Activated naive CD4-positive, alpha-beta T cell treated with anti-CD3 and anti-CD28 coated beads for 36 hours (primary cell): ENCODE measurements at regions not wholly inside any gene's neighbourhood (a gene's known extent, or its start where the extent isn't known, plus 50 kb on each side); places are given as distances from the start of the nearest gene placed in this dataset.

Source experiments
- CTCF ChIA-PET: fragments of 350-600 bp; sonication (Branson Sonifier 250); formaldehyde crosslinking; loops from one replicate; lab custom pipeline; 2021; ENCODE audit warnings: antibody characterized with exemption; lab: Charles Lee
- DNase-seq: peaks from one replicate; pipeline ENCODE4 v3.0.0-alpha.2; 2020
- H3K27ac Mint-ChIP-seq: one replicate; pipeline ENCODE4 v1.8.0; 2021; ENCODE audit warnings: mild to moderate bottlenecking, mixed read lengths
- H3K27me3 Mint-ChIP-seq: one replicate; pipeline ENCODE4 v1.8.0; 2021; ENCODE audit warnings: low read depth, mixed read lengths
- H3K36me3 Mint-ChIP-seq: one replicate; pipeline ENCODE4 v1.8.0; 2021; ENCODE audit warnings: low read depth, mixed read lengths
- H3K4me1 Mint-ChIP-seq: one replicate; pipeline ENCODE4 v1.8.0; 2021; ENCODE audit warnings: low read depth, mixed read lengths
- H3K4me3 Mint-ChIP-seq: one replicate; pipeline ENCODE4 v1.8.0; 2021; ENCODE audit warnings: mild to moderate bottlenecking, moderate library complexity, mixed read lengths
- H3K9me3 Mint-ChIP-seq: one replicate; pipeline ENCODE4 v1.8.0; 2021; ENCODE audit warnings: mixed read lengths
- intact Hi-C: fragments of 100-400 bp; cut with micrococcal nuclease; formaldehyde crosslinking; loops from one replicate; pipeline ENCODE4 v1.15.1; 2023

- Mint-ChIP-seq H3K4me3 (no peak overlapping the region), H3K36me3 (no peaks in the 10 kb centered on the region), H3K27me3 (no peaks in the 10 kb centered on the region), H3K27ac (no peak overlapping the region), H3K4me1 (no peaks in the 10 kb centered on the region), H3K9me3 (no peaks in the 10 kb centered on the region)
- CTCF ChIA-PET: no interaction called here
- intact Hi-C loops: no loop called here
- DNase-seq: no peak
Observed at GRCh38 chr2:75810611-75811330, 100.1 kb upstream of the GCFC2 start.

- CTCF ChIA-PET: no interaction called here
- intact Hi-C loops: no loop called here
- Mint-ChIP-seq H3K27me3 (no peaks in the 10 kb centered on the region), H3K27ac (no peak overlapping the region), H3K36me3 (no peaks in the 10 kb centered on the region), H3K4me3 (no peak overlapping the region), H3K9me3 (no peaks in the 10 kb centered on the region), H3K4me1 (no peaks in the 10 kb centered on the region)
- DNase-seq: no peak
Observed at GRCh38 chr2:75808793-75809535, 98.2 kb upstream of the GCFC2 start.

- H3K4me3 Mint-ChIP-seq: no peak overlapping the region
- H3K27me3 Mint-ChIP-seq: no peaks in the 10 kb centered on the region
- no peaks in the 10 kb centered on the region for H3K9me3 Mint-ChIP-seq
- no peaks in the 10 kb centered on the region for H3K36me3 Mint-ChIP-seq
- DNase-seq: no peak
- CTCF ChIA-PET: interaction anchor here (0.9 kb wide), 1 partner anchor 19 kb away, joined by 3 read pairs; no protein-coding TSS in a partner anchor
- intact Hi-C loops: no loop called here
- no peak overlapping the region for H3K27ac Mint-ChIP-seq
- H3K4me1 Mint-ChIP-seq: no peaks in the 10 kb centered on the region
Observed at GRCh38 chr2:75807992-75808391, 97.3 kb upstream of the GCFC2 start.

- intact Hi-C loops: no loop called here
- H3K4me3 Mint-ChIP-seq: no peak overlapping the region
- no peak overlapping the region for H3K27ac Mint-ChIP-seq
- H3K9me3 Mint-ChIP-seq: no peaks in the 10 kb centered on the region
- no peaks in the 10 kb centered on the region for H3K36me3 Mint-ChIP-seq
- peaks cover 2% of the 10 kb centered on the region for H3K27me3 Mint-ChIP-seq
- no peaks in the 10 kb centered on the region for H3K4me1 Mint-ChIP-seq
- CTCF ChIA-PET: no interaction called here
- DNase-seq: no peak
Observed at GRCh38 chr2:75801234-75801982, 90.7 kb upstream of the GCFC2 start.

GRCh38 chr2:75800456-75800855 is 89.7 kb upstream of the GCFC2 start:
- Mint-ChIP-seq H3K36me3 (no peaks in the 10 kb centered on the region), H3K9me3 (no peaks in the 10 kb centered on the region)

GRCh38 chr2:75799859-75800258 is 89.1 kb upstream of the GCFC2 start:
- no peaks in the 10 kb centered on the region for H3K9me3 Mint-ChIP-seq
- no peaks in the 10 kb centered on the region for H3K36me3 Mint-ChIP-seq
- DNase-seq: no peak
- no peak overlapping the region for H3K4me3 Mint-ChIP-seq
- intact Hi-C loops: no loop called here
- no peaks in the 10 kb centered on the region for H3K4me1 Mint-ChIP-seq
- H3K27me3 Mint-ChIP-seq: peaks cover 2% of the 10 kb centered on the region
- CTCF ChIA-PET: no interaction called here
- no peak overlapping the region for H3K27ac Mint-ChIP-seq

More at GRCh38 chr2:75800456-75800855, 89.7 kb upstream of the GCFC2 start:
- Mint-ChIP-seq H3K4me3 (no peak overlapping the region), H3K4me1 (no peaks in the 10 kb centered on the region), H3K27ac (no peak overlapping the region), H3K27me3 (peaks cover 2% of the 10 kb centered on the region)
- CTCF ChIA-PET: no interaction called here
- no peak for DNase-seq
- intact Hi-C loops: no loop called here

- Mint-ChIP-seq H3K27ac (no peak overlapping the region), H3K9me3 (no peaks in the 10 kb centered on the region), H3K4me1 (no peaks in the 10 kb centered on the region), H3K36me3 (no peaks in the 10 kb centered on the region), H3K27me3 (peaks cover 2% of the 10 kb centered on the region), H3K4me3 (no peak overlapping the region)
- intact Hi-C loops: no loop called here
- CTCF ChIA-PET: no interaction called here
- no peak for DNase-seq
Observed at GRCh38 chr2:75798569-75798968, 87.9 kb upstream of the GCFC2 start.

GRCh38 chr2:75792996-75793395 is 82.3 kb upstream of the GCFC2 start:
- no peaks in the 10 kb centered on the region for H3K36me3 Mint-ChIP-seq
- intact Hi-C loops: no loop called here
- no peaks in the 10 kb centered on the region for H3K9me3 Mint-ChIP-seq
- no peaks in the 10 kb centered on the region for H3K4me1 Mint-ChIP-seq
- H3K27ac Mint-ChIP-seq: no peak overlapping the region
- DNase-seq: no peak
- H3K27me3 Mint-ChIP-seq: peaks cover 3% of the 10 kb centered on the region
- CTCF ChIA-PET: no interaction called here
- no peak overlapping the region for H3K4me3 Mint-ChIP-seq

GRCh38 chr2:75792146-75792545 is 81.4 kb upstream of the GCFC2 start:
- Mint-ChIP-seq H3K27me3 (peaks cover 3% of the 10 kb centered on the region), H3K4me3 (no peak overlapping the region), H3K36me3 (no peaks in the 10 kb centered on the region), H3K4me1 (no peaks in the 10 kb centered on the region), H3K27ac (no peak overlapping the region), H3K9me3 (no peaks in the 10 kb centered on the region)
- intact Hi-C loops: no loop called here
- DNase-seq: no peak
- CTCF ChIA-PET: no interaction called here

- DNase-seq: no peak
- Mint-ChIP-seq H3K27me3 (peaks cover 7% of the 10 kb centered on the region), H3K4me3 (no peak overlapping the region), H3K9me3 (no peaks in the 10 kb centered on the region), H3K36me3 (no peaks in the 10 kb centered on the region), H3K27ac (no peak overlapping the region), H3K4me1 (no peaks in the 10 kb centered on the region)
- CTCF ChIA-PET: interaction anchor here (0.6 kb wide), 1 partner anchor 622 kb away, joined by 3 read pairs; no protein-coding TSS in a partner anchor
- intact Hi-C loops: no loop called here
Observed at GRCh38 chr2:75790814-75791467, 80.2 kb upstream of the GCFC2 start.

GRCh38 chr2:75790121-75790813 is 79.6 kb upstream of the GCFC2 start:
- no peaks in the 10 kb centered on the region for H3K4me1 Mint-ChIP-seq
- CTCF ChIA-PET: no interaction called here
- no peaks in the 10 kb centered on the region for H3K9me3 Mint-ChIP-seq
- H3K4me3 Mint-ChIP-seq: no peak overlapping the region
- intact Hi-C loops: no loop called here
- H3K36me3 Mint-ChIP-seq: no peaks in the 10 kb centered on the region
- no peak for DNase-seq
- H3K27ac Mint-ChIP-seq: no peak overlapping the region
- H3K27me3 Mint-ChIP-seq: peaks cover 10% of the 10 kb centered on the region
